ENCODE measurements at regions not wholly inside any gene's neighbourhood (a gene's known extent, or its start where the extent isn't known, plus 50 kb on each side); places are given as distances from the start of the nearest gene placed in this dataset.

GRCh38 chr4:24108567-24108966, 218.7 kb upstream of the PPARGC1A start:
- DNase-seq (ENCODE audit: low read depth) = no peak

DNA sequence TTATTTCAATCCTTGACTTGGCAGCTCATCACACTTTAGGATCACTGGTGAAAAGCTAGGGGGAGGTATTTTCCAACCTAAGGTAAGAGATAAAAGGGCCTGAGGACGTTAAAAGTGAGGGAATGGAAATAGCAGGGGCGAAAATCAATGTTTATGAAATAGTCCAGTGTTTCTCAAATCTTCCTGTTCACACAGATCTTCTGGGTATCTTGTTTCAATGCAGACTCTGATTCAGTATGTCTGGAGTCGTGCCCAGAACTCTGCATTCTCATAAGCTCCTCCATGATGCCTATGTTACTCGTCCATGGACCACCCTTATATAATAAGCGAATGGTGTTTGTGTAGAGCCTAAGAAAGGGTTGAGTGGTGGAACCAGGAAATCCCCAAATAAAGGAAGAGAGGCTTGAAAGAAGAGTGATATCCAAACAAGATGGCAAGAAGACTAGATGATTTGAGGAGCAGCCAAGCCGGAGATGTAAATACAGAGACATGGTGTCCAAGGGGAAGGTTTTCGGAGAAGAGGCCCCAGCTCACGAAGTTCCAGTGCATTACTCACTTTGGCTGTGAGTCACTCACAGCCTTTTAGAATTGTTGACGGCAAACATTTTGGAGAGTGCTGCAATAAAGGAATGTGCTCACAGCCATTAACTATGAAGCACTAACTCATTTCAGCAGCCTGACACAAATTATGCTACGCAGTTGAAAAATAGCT, 215.6 kb upstream of the PPARGC1A start:
- peak; percentile 98 for DNase-seq (ENCODE audit: low read depth)

- DNase-seq (ENCODE audit: low read depth) = peak; percentile 72
Measured at GRCh38 chr4:24104158-24104565, 214.3 kb upstream of the PPARGC1A start.

DNA sequence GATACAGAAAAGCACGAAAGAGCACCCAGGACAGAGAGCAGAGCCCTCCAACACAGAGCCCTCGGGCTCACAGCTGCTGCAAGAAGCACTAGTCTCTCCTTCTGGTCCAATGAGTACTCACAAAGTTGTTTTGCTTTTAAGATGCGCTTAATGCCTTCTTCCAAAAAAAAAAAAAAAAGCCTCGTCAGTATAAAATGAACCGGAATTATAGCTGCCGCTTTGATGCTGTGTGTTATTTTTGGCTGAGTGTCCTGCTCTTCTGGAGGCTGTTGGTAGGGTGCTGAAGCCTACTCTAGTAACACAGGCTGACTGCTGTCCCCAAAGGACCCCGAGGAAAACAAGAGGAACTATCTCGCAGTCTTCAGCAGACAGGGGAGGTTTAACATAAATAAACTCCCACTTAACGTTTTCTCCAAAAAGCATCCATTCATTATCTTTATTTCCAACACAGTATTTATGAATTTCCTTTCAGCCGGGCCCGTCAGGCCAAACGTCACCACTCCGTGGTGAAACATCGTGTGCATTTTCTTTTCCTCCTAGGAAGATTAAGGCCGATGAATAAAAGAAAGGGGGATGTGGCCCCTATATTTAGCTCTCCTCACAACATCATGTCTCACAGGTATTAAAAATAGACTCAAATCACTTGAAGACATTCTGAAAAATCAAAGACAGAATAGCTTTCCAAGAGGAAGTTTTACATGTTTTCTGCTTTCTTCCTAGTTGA, 213.7 kb upstream of the PPARGC1A start:
- DNase-seq (ENCODE audit: low read depth) = peak; percentile 71

GRCh38 chr4:24102621-24103020, 212.8 kb upstream of the PPARGC1A start:
- no peak for DNase-seq (ENCODE audit: low read depth)

DNA sequence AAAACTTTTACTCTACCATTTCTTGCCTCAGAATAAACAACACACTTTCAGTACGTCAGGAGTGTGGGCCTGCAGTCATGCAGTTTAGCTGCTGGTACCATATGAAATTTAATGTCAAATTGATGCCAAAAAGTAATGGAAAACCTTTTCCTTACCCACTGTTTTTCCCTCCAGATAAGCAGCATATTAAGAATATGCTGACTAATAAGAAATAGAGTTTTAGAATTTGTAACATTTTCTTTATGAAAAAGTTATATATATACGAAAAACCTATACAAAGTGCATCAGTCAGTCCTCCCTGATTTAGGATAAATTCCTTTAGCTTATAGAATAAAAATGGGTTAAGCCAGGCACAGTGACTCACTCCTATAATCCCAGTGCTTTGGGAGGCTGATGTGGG, 206.8 kb upstream of the PPARGC1A start:
- no peak for DNase-seq (ENCODE audit: low read depth)

DNA sequence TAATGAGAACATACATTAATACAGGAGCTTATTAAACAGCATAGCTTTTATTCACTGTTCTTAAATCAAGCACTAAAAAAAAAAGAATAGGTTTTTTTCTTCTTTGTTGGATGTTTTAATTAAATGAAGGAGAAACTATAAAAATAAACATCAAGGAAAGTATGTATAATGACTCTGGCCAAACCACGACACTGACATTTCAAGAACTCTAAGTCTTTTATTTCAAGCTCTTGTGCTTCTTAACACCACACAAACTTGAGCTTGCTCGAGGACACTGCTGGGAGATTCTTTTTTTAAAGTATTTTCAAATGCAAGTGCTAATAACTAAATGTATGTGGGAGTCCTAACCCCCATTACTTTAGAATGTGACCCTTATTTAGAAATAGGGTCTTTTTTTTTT, 204.9 kb upstream of the PPARGC1A start:
- peak; percentile 19 for DNase-seq (ENCODE audit: low read depth)

- no peak for DNase-seq (ENCODE audit: low read depth)
Measured at GRCh38 chr4:24093446-24093845, 203.6 kb upstream of the PPARGC1A start.

DNA sequence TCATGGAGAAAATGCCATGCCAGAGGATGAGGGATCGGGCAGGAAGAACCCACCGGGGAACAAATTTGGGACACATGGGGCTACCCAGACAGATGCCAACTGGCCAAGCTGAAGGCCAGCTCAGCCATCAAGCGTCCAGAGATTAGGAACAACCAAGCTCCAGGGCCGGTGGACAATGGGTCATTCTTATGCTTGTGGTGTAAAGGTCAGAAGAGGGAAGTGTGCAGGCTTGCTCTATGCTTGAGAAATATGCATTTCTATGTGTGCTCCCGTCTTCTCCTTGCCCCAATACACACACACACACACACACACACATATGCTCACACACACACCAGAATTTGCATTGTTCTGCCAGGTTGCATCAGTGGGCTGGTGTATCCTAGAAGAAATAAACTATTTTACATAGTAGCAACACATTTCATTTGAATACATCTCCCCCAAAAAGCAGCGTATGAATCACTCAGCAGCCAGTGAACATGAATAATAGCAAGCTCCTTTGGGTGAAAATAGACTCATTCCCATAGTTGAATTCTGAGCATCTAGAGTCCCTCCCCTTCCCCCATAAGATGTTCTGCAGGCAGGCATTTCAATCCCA, 201.9 kb upstream of the PPARGC1A start:
- DNase-seq (ENCODE audit: low read depth) = peak; percentile 29

DNA sequence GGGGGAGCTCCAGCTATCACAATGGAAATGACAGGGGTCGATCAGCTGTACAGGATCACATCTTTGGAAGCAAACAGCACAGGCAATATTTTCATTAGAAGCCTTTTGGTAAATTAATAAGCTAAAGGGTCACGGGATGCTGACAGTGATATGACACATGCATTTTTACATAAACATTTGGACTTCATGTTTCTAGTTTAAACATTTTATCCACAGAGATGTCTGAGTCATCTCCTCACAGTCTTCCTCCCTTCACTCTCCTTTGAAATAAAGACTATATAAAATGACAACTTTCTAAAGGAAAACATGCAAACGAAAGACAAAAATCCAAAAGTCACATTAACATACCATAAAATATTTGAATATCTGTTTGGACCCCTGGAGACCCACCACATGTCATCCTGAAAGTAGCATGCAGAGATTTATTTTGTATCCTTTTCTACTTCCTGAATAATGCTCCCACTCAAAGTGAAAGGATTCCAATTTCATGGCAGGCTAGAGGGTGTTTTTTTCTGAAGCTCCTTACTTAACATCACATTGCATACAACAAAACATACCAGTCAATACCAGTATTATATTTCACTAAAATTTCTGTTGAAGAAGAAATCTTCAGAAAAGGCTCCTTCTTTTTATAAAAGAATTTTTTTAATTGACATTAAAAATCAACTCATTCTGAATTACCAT, 200.1 kb upstream of the PPARGC1A start:
- peak; percentile 75 for DNase-seq (ENCODE audit: low read depth)

DNA sequence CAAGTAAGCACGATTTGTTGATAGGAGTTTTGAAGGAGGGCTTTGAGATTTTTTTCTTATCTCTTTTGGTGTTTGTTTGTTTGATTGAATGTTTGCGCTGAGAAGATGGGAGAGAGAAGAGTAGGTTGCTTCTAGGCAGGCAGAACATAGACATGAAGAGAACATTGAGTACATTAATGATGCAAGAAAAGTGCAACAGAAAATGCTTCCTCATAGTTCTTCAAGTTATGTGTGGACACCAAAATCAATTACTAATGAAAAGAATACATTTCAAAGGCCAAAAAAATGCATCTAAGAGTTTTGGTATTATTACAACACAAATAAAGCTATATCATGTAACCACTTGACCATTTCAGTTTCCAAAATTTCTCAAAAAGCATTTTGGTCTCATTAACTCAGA, 191.0 kb upstream of the PPARGC1A start:
- DNase-seq (ENCODE audit: low read depth) = no peak

GRCh38 chr4:24078347-24078962, 188.6 kb upstream of the PPARGC1A start:
- DNase-seq (ENCODE audit: low read depth) = no peak

DNA sequence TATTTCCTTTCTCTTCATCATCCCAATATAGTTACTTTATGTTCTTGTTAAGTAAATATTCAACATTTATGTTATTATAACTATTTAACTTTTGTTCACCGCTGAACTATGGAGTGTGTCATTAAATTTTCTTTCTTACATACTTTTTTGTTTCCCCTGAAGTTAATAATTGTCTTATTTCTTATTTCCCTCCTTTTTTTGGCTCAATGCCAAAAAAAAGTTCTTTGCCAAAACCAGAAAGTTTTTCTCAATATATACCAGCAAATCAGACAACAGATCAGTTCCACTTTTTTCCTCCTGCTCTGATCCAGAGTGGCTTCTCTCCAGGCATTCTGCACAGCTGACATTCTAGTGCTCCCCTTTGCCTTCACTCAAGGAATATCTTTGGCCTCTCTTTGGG, 187.0 kb upstream of the PPARGC1A start:
- DNase-seq (ENCODE audit: low read depth) = no peak

DNA sequence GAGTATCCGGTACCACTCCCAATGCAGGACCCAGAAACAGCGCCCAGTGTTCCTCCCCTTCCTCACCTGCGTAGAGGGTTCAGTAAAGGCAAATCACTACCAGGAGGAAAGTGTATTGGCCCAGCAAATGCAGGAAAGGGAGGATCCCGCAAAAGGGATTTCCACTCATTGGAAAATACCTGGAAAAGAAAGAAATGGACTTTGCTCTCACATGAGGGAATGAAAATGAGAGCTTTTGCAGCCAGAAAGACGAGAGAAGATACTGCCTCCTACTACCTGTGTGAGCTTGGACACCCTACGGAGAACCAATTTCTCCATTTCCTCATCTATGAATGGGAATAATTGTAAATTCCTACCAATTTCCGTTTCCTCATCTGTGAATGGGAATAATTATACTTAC, 184.1 kb upstream of the PPARGC1A start:
- DNase-seq (ENCODE audit: low read depth) = no peak

DNA sequence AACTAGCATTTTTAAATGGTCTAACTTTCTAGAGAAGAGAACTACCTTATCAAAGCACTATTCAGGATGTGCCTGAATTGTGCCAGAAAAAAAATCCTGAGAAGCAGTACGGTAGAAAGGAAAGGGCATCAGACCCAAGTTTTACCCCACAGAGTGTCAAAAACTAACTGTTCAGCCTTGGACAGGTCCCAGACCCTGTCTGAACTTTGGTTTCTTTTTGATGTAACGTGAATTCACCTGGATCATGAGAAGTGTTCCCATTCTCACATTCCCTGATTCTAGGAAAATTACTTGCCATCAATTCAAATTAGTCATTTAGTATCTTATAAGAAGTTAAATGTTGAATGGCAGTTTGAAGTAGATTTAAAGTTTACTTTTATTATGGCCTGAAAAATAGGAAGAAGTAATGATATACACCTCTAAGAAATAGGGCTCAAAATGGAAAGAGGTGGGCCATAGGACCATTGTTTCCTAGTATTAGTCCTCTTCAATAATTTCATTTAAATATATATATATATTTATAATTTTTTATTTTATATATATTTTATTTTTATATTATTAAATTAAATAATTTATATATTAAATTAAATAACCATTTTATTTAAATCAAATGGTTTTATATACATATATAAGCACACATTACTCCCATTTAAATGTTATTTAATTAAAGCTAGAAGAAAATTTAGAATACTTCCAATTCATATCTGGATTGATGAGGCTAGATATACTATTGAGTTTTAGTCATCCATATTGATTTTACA, 181.9 kb upstream of the PPARGC1A start:
- DNase-seq (ENCODE audit: low read depth) = no peak

GRCh38 chr4:24070117-24070516, 180.3 kb upstream of the PPARGC1A start:
- peak; percentile 93 for DNase-seq (ENCODE audit: low read depth)

GRCh38 chr4:24067367-24068193, 177.7 kb upstream of the PPARGC1A start:
- peak; percentile 71 for DNase-seq (ENCODE audit: low read depth)

DNA sequence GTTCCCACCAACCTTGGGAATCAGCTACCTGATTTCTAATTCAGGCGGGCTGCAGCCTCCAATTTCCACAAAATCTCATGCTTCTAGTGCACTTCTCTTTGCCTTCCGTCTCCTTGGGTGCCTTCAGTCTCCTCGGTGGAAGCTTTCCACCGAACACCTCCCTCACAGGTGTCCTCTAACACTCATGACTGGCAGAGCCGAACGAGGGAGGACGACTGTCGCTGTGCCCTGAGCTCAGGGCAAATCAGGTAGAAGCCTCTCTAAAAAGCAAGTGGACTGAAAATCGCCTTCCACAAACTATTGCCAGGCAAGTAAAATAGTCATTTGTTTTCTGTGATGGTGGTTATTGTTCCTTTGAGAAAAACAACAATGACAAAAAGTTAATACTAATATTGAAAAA, 176.1 kb upstream of the PPARGC1A start:
- DNase-seq (ENCODE audit: low read depth) = no peak

DNA sequence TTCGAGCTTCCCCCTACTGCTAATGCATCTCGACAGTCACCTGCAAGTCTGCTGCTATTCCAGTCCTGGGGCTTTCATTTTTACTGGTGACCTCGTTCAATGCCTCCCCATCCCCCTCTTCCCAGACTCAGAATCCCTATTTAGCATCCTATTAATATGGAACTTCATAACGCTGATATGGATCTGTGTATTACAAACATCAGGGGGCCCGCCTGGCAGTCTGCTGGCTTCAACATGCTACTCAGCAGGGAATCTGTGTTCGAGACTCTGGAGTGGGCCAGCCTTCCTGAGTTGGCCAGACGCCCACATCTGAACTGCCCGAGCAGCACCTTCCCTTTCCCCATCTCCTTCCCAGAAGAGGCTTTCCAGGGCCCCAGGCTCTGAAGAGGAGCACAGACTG, 173.9 kb upstream of the PPARGC1A start:
- no peak for DNase-seq (ENCODE audit: low read depth)

DNA sequence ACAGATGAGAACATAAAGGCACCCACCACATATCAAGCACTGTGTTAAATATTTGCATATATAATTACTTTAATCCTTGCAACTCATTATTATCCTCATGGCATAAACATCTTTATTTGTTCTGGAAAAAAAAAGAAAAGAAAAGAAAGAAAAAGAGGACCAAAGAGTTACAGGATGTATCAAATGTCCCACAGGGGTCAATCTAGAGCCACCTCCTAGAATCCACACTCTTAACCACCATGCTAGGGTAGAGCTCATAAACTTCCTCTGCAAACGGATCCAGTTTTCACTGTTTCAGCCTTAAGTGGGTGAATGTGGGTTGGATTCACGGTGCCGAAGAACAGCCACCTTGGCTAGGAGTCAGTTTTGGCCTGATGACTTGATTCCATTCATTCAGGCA, 171.1 kb upstream of the PPARGC1A start:
- no peak for DNase-seq (ENCODE audit: low read depth)

DNA sequence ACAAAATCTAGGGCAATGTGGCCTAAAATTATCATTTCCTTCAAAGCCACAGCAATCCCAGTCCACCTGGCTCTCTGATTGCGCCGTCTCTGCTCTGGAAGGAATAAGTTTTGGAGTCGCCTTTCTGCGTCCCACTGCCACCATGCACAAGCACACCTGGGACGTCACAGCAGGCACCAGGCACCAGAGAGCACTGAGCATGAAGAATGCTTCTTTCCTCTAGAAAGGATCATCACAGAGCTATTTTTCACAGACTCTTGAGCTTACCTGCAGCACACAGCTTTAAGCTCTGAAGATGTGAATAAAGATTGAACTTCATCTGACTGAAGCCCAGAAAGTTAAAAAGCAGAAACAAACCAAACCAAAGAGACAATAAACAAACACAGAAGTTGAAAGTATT, 170.0 kb upstream of the PPARGC1A start:
- no peak for DNase-seq (ENCODE audit: low read depth)
